ENCODE measurements at regions not wholly inside any gene's neighbourhood (a gene's known extent, or its start where the extent isn't known, plus 50 kb on each side); places are given as distances from the start of the nearest gene placed in this dataset.

GRCh38 chr17:72262766-72263165 is 141.9 kb downstream of the SOX9 start:
- no peak overlapping the region for H3K4me3 Mint-ChIP-seq
- H3K4me1 Mint-ChIP-seq (ENCODE audit: low read depth): no peaks in the 10 kb centered on the region
- H3K36me3 Mint-ChIP-seq (ENCODE audit: low read depth): no peaks in the 10 kb centered on the region
- H3K27ac Mint-ChIP-seq: no peak overlapping the region
- peaks cover 25% of the 10 kb centered on the region for H3K9me3 Mint-ChIP-seq
- peaks cover 14% of the 10 kb centered on the region for H3K27me3 Mint-ChIP-seq

GRCh38 chr17:72264682-72265405 is 144.0 kb downstream of the SOX9 start:
- Mint-ChIP-seq H3K4me1 (ENCODE audit: low read depth) (no peaks in the 10 kb centered on the region), H3K27ac (no peak overlapping the region), H3K36me3 (ENCODE audit: low read depth) (no peaks in the 10 kb centered on the region), H3K27me3 (peaks cover 14% of the 10 kb centered on the region), H3K4me3 (no peak overlapping the region), H3K9me3 (peaks cover 25% of the 10 kb centered on the region)

- peaks cover 15% of the 10 kb centered on the region for H3K9me3 Mint-ChIP-seq
- H3K27me3 Mint-ChIP-seq: peaks cover 14% of the 10 kb centered on the region
- H3K4me1 Mint-ChIP-seq (ENCODE audit: low read depth): no peaks in the 10 kb centered on the region
- no peak overlapping the region for H3K4me3 Mint-ChIP-seq
- H3K27ac Mint-ChIP-seq: no peak overlapping the region
- no peaks in the 10 kb centered on the region for H3K36me3 Mint-ChIP-seq (ENCODE audit: low read depth)
Observed at GRCh38 chr17:72266112-72266775, 145.4 kb downstream of the SOX9 start.

GRCh38 chr17:72267601-72268000 is 146.8 kb downstream of the SOX9 start:
- Mint-ChIP-seq H3K4me3 (no peak overlapping the region), H3K4me1 (ENCODE audit: low read depth) (no peaks in the 10 kb centered on the region), H3K27ac (no peak overlapping the region)

GRCh38 chr17:72268431-72268830 is 147.6 kb downstream of the SOX9 start:
- no peaks in the 10 kb centered on the region for H3K4me1 Mint-ChIP-seq (ENCODE audit: low read depth)
- H3K4me3 Mint-ChIP-seq: no peak overlapping the region
- no peaks in the 10 kb centered on the region for H3K36me3 Mint-ChIP-seq (ENCODE audit: low read depth)
- no peak overlapping the region for H3K27ac Mint-ChIP-seq
- peaks cover 9% of the 10 kb centered on the region for H3K9me3 Mint-ChIP-seq
- H3K27me3 Mint-ChIP-seq: peaks cover 14% of the 10 kb centered on the region

More at GRCh38 chr17:72267601-72268000, 146.8 kb downstream of the SOX9 start:
- peaks cover 9% of the 10 kb centered on the region for H3K9me3 Mint-ChIP-seq
- no peaks in the 10 kb centered on the region for H3K36me3 Mint-ChIP-seq (ENCODE audit: low read depth)
- peaks cover 14% of the 10 kb centered on the region for H3K27me3 Mint-ChIP-seq

GRCh38 chr17:72270273-72270924 is 149.6 kb downstream of the SOX9 start:
- Mint-ChIP-seq H3K27ac (no peak overlapping the region), H3K27me3 (peaks cover 10% of the 10 kb centered on the region), H3K9me3 (no peaks in the 10 kb centered on the region), H3K4me1 (ENCODE audit: low read depth) (no peaks in the 10 kb centered on the region), H3K36me3 (ENCODE audit: low read depth) (no peaks in the 10 kb centered on the region), H3K4me3 (no peak overlapping the region)

- Mint-ChIP-seq H3K27me3 (peaks cover under 1% of the 10 kb centered on the region), H3K4me3 (no peak overlapping the region), H3K27ac (no peak overlapping the region)
Observed at GRCh38 chr17:72271603-72272002, 150.8 kb downstream of the SOX9 start.

GRCh38 chr17:72273289-72274056 is 152.7 kb downstream of the SOX9 start:
- no peaks in the 10 kb centered on the region for H3K4me1 Mint-ChIP-seq (ENCODE audit: low read depth)
- no peaks in the 10 kb centered on the region for H3K36me3 Mint-ChIP-seq (ENCODE audit: low read depth)
- H3K27ac Mint-ChIP-seq: no peak overlapping the region
- no peak overlapping the region for H3K4me3 Mint-ChIP-seq
- no peaks in the 10 kb centered on the region for H3K9me3 Mint-ChIP-seq
- H3K27me3 Mint-ChIP-seq: no peaks in the 10 kb centered on the region

More at GRCh38 chr17:72271603-72272002, 150.8 kb downstream of the SOX9 start:
- H3K9me3 Mint-ChIP-seq: no peaks in the 10 kb centered on the region
- H3K36me3 Mint-ChIP-seq (ENCODE audit: low read depth): no peaks in the 10 kb centered on the region
- no peaks in the 10 kb centered on the region for H3K4me1 Mint-ChIP-seq (ENCODE audit: low read depth)

- no peaks in the 10 kb centered on the region for H3K4me1 Mint-ChIP-seq (ENCODE audit: low read depth)
- no peaks in the 10 kb centered on the region for H3K36me3 Mint-ChIP-seq (ENCODE audit: low read depth)
- H3K27me3 Mint-ChIP-seq: no peaks in the 10 kb centered on the region
- no peaks in the 10 kb centered on the region for H3K9me3 Mint-ChIP-seq
- no peak overlapping the region for H3K4me3 Mint-ChIP-seq
- no peak overlapping the region for H3K27ac Mint-ChIP-seq
Observed at GRCh38 chr17:72274614-72275013, 153.8 kb downstream of the SOX9 start.

GRCh38 chr17:72280881-72281280 is 160.1 kb downstream of the SOX9 start:
- Mint-ChIP-seq H3K36me3 (ENCODE audit: low read depth) (no peaks in the 10 kb centered on the region), H3K27me3 (no peaks in the 10 kb centered on the region), H3K27ac (no peak overlapping the region)

GRCh38 chr17:72282439-72283029 is 161.7 kb downstream of the SOX9 start:
- Mint-ChIP-seq H3K36me3 (ENCODE audit: low read depth) (no peaks in the 10 kb centered on the region), H3K27me3 (no peaks in the 10 kb centered on the region), H3K9me3 (peaks cover 10% of the 10 kb centered on the region), H3K27ac (no peak overlapping the region), H3K4me3 (no peak overlapping the region), H3K4me1 (ENCODE audit: low read depth) (no peaks in the 10 kb centered on the region)

More at GRCh38 chr17:72280881-72281280, 160.1 kb downstream of the SOX9 start:
- Mint-ChIP-seq H3K9me3 (peaks cover 10% of the 10 kb centered on the region), H3K4me3 (no peak overlapping the region), H3K4me1 (ENCODE audit: low read depth) (no peaks in the 10 kb centered on the region)

GRCh38 chr17:72284806-72285205 is 164.0 kb downstream of the SOX9 start:
- no peak overlapping the region for H3K4me3 Mint-ChIP-seq
- H3K9me3 Mint-ChIP-seq: peaks cover 10% of the 10 kb centered on the region
- H3K36me3 Mint-ChIP-seq (ENCODE audit: low read depth): no peaks in the 10 kb centered on the region
- no peaks in the 10 kb centered on the region for H3K4me1 Mint-ChIP-seq (ENCODE audit: low read depth)
- H3K27ac Mint-ChIP-seq: no peak overlapping the region
- no peaks in the 10 kb centered on the region for H3K27me3 Mint-ChIP-seq

GRCh38 chr17:72287586-72287985 is 166.8 kb downstream of the SOX9 start:
- Mint-ChIP-seq H3K4me1 (ENCODE audit: low read depth) (no peaks in the 10 kb centered on the region), H3K9me3 (no peaks in the 10 kb centered on the region), H3K27ac (no peak overlapping the region), H3K4me3 (no peak overlapping the region), H3K36me3 (ENCODE audit: low read depth) (no peaks in the 10 kb centered on the region), H3K27me3 (no peaks in the 10 kb centered on the region)

GRCh38 chr17:72294487-72294893 is 173.7 kb downstream of the SOX9 start:
- H3K36me3 Mint-ChIP-seq (ENCODE audit: low read depth): no peaks in the 10 kb centered on the region

More at GRCh38 chr17:72294487-72294893, 173.7 kb downstream of the SOX9 start:
- H3K4me1 Mint-ChIP-seq (ENCODE audit: low read depth): no peaks in the 10 kb centered on the region
- peaks cover 3% of the 10 kb centered on the region for H3K9me3 Mint-ChIP-seq
- no peaks in the 10 kb centered on the region for H3K27me3 Mint-ChIP-seq
- H3K27ac Mint-ChIP-seq: no peak overlapping the region
- H3K4me3 Mint-ChIP-seq: no peak overlapping the region
